GM13977 (cell line): ENCODE measurements at regions not wholly inside any gene's neighbourhood (a gene's known extent, or its start where the extent isn't known, plus 50 kb on each side); places are given as distances from the start of the nearest gene placed in this dataset.
"Not testable (repeated sequence)": the region's sequence is repeated elsewhere in the genome, so short reads cannot be mapped to it uniquely, and the experiment has no call there.

Source experiments
- DNase-seq: peaks from one replicate; pipeline ENCODE4 v3.0.0; 2012; ENCODE audit warnings: low spot score
- in situ Hi-C: fragments of 300-500 bp; cut with MboI; formaldehyde crosslinking; loops from one replicate; pipeline ENCODE4 v1.12.0; 2022; ENCODE audit warnings: low sequenced_read_pairs, low pct_unique_long_range_greater_than_20kb, mixed read lengths, inconsistent platforms; ENCODE audit not compliant: unreplicated experiment
- TF ChIP-seq, protein P1 (sequence below): IDR thresholded peaks from 2 replicates; pipeline ENCODE4 v1.5.1; 2012; ENCODE audit warnings: mild to moderate bottlenecking, control low read depth; ENCODE audit not compliant: insufficient read depth; ENCODE audit errors: extremely low read depth, missing control alignments

GRCh38 chr1:5129746-5130355 lies 475.4 kb downstream of the AJAP1 start:
- in situ Hi-C loops, result no loop called here
- DNase-seq, result no peak
- TF ChIP-seq, protein P1, sequence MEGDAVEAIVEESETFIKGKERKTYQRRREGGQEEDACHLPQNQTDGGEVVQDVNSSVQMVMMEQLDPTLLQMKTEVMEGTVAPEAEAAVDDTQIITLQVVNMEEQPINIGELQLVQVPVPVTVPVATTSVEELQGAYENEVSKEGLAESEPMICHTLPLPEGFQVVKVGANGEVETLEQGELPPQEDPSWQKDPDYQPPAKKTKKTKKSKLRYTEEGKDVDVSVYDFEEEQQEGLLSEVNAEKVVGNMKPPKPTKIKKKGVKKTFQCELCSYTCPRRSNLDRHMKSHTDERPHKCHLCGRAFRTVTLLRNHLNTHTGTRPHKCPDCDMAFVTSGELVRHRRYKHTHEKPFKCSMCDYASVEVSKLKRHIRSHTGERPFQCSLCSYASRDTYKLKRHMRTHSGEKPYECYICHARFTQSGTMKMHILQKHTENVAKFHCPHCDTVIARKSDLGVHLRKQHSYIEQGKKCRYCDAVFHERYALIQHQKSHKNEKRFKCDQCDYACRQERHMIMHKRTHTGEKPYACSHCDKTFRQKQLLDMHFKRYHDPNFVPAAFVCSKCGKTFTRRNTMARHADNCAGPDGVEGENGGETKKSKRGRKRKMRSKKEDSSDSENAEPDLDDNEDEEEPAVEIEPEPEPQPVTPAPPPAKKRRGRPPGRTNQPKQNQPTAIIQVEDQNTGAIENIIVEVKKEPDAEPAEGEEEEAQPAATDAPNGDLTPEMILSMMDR, result no peak

DNA sequence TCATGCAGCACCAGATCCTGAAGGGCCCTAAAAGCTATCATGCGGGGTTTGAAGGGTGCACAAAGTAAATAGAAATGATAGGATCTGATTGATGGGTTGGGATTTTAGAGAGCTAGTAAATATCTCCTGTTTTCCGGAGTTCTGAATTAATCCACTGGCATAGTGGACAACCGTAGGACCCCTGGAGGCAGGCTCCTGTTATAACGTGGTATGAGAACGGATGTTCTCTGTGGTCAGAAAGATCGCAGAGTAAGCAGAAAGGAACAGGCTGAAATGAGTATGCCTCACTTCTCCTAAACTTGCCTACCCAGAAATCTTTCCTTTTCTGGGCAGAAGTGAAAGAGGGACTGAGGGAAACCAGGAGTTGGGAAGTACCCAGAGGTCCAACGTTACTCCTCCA lies 470.8 kb downstream of the AJAP1 start:
- no peak for DNase-seq
- in situ Hi-C loops, result no loop called here
- TF ChIP-seq, protein P1, result no peak

GRCh38 chr1:5120559-5120958 lies 466.1 kb downstream of the AJAP1 start:
- TF ChIP-seq, protein P1, result no peak
- DNase-seq, result no peak
- in situ Hi-C loops, result no loop called here

GRCh38 chr1:5119366-5120234 lies 465.2 kb downstream of the AJAP1 start:
- DNase-seq, result no peak
- in situ Hi-C loops, result no loop called here
- TF ChIP-seq, protein P1, result no peak

GRCh38 chr1:5118771-5119170 lies 464.4 kb downstream of the AJAP1 start:
- in situ Hi-C loops, result not testable (repeated sequence)

GRCh38 chr1:5118292-5118691 lies 463.9 kb downstream of the AJAP1 start:
- DNase-seq, in situ Hi-C loops: not testable (repeated sequence)

More at GRCh38 chr1:5118771-5119170, 464.4 kb downstream of the AJAP1 start:
- not testable (repeated sequence) for DNase-seq

GRCh38 chr1:5111581-5111980 lies 457.2 kb downstream of the AJAP1 start:
- DNase-seq, result no peak
- in situ Hi-C loops, result no loop called here
- TF ChIP-seq, protein P1, result no peak
